ENCODE measurements at regions not wholly inside any gene's neighbourhood (a gene's known extent, or its start where the extent isn't known, plus 50 kb on each side); places are given as distances from the start of the nearest gene placed in this dataset.

GRCh38 chr3:23019596-23020300 lies 183.4 kb upstream of the UBE2E2 start:
- H2BK120ac ChIP-seq (ENCODE audit: low read depth, low read length, poor library complexity, severe bottlenecking) = no peak overlapping the region
- no peaks in the 10 kb centered on the region for H3K23me2 ChIP-seq (ENCODE audit: insufficient read length, low read depth, low read length, poor library complexity, severe bottlenecking)
- H3K9me3 Mint-ChIP-seq = peaks cover 15 to 23% of the 10 kb centered on the region in 2 experiments
- H2AFZ ChIP-seq (ENCODE audit: low read length) = no peak overlapping the region
- H2BK15ac ChIP-seq (ENCODE audit: low read depth, low read length) = no peak overlapping the region
- no CpG with 5 or more reads among the region's 4 CpGs for WGBS (ENCODE audit: extremely low coverage, insufficient read length, low lambda C conversion rate)
- no peaks in the 10 kb centered on the region for H3K27me3 ChIP-seq (ENCODE audit: insufficient read depth, low read length)
- H3K18ac ChIP-seq (ENCODE audit: insufficient read length, low read depth, low read length) = no peak overlapping the region
- no peak overlapping the region for H3K56ac ChIP-seq (ENCODE audit: insufficient read length, low read depth, low read length)
- H4K5ac ChIP-seq (ENCODE audit: insufficient read length, low read depth, low read length) = no peak overlapping the region
- no peak overlapping the region for H2BK5ac ChIP-seq (ENCODE audit: insufficient read length, low read length)
- no peak for DNase-seq
- no peak overlapping the region for H3K4ac ChIP-seq (ENCODE audit: low read depth, low read length)
- H3K27me3 Mint-ChIP-seq (ENCODE audit: low read depth) = no peaks in the 10 kb centered on the region
- no peak overlapping the region for H2AK5ac ChIP-seq (ENCODE audit: insufficient read length, low read length)
- no peak overlapping the region for H3K4me3 Mint-ChIP-seq
- H2BK20ac ChIP-seq (ENCODE audit: low read depth, low read length, poor library complexity, severe bottlenecking) = no peak overlapping the region
- H3K27ac ChIP-seq (ENCODE audit: insufficient read length, low read depth, low read length) = no peak overlapping the region
- no peaks in the 10 kb centered on the region for H3K79me1 ChIP-seq (ENCODE audit: insufficient read depth, low read depth, low read length, poor library complexity, severe bottlenecking)
- no peak overlapping the region for H3K23ac ChIP-seq (ENCODE audit: insufficient read length, low read depth, low read length)
- H3K4me2 ChIP-seq (ENCODE audit: insufficient read depth, insufficient read length, low read length) = no peak overlapping the region
- H3K79me2 ChIP-seq (ENCODE audit: insufficient read depth, low read length) = no peaks in the 10 kb centered on the region
- no peak overlapping the region for H4K91ac ChIP-seq (ENCODE audit: insufficient read length, low read depth, low read length)
- H3K4me1 Mint-ChIP-seq = peaks cover 29 to 31% of the 10 kb centered on the region in 2 experiments
- no peaks in the 10 kb centered on the region for H3K9me3 ChIP-seq (ENCODE audit: control insufficient read depth, low read depth, low read length)
- no peaks in the 10 kb centered on the region for H4K20me1 ChIP-seq (ENCODE audit: control insufficient read depth, insufficient read depth, insufficient read length)
- H3K36me3 Mint-ChIP-seq (ENCODE audit: insufficient read depth in 1 of 3, low read depth in 3 of 3) = peaks cover 15 to 38% (median 20%) of the 10 kb centered on the region in 3 experiments
- H3K9ac ChIP-seq (ENCODE audit: extremely low read depth, insufficient read length, low read length) = no peak overlapping the region
- H2BK12ac ChIP-seq (ENCODE audit: insufficient read length, low read depth, low read length) = no peak overlapping the region
- H3K4me1 ChIP-seq (ENCODE audit: insufficient read depth, low read length) = peaks cover 3% of the 10 kb centered on the region; the same call in 1 of the 2 replicates
- no peak for TF ChIP-seq CTCF (conservative IDR thresholded peaks at IDR 0.05)
- H3K14ac ChIP-seq (ENCODE audit: insufficient read depth, low read length) = no peak overlapping the region
- no peak overlapping the region for H4K8ac ChIP-seq (replicated peaks; ENCODE audit: insufficient read length, low read depth, low read length)
- no peak overlapping the region for H3T11ph ChIP-seq (ENCODE audit: low read length)
- H3K27ac Mint-ChIP-seq = no peak overlapping the region
